ENCODE measurements at regions not wholly inside any gene's neighbourhood (a gene's known extent, or its start where the extent isn't known, plus 50 kb on each side); places are given as distances from the start of the nearest gene placed in this dataset.
"Not testable (repeated sequence)": the region's sequence is repeated elsewhere in the genome, so short reads cannot be mapped to it uniquely, and the experiment has no call there.

DNA sequence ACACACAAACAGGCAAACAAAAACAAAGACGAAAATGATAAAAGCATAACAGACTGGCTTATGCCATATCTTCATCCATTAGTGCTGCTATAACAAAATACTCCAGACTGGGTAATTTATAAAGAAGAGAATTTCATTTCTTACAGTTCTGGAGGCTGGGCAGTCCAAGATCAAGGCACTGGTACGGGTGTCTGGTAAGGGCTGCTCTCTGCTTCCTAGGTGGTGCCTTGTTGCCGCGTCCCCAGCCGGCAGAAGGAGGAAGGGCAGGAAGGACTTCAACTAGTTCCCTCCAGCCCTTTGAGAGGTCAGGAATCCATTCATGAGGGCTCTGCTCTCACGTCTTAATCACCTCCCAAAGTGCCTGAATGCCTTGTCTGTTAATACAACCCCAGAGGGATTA, 122.6 kb downstream of the BOD1 start:
- DNase-seq: no peak

DNA sequence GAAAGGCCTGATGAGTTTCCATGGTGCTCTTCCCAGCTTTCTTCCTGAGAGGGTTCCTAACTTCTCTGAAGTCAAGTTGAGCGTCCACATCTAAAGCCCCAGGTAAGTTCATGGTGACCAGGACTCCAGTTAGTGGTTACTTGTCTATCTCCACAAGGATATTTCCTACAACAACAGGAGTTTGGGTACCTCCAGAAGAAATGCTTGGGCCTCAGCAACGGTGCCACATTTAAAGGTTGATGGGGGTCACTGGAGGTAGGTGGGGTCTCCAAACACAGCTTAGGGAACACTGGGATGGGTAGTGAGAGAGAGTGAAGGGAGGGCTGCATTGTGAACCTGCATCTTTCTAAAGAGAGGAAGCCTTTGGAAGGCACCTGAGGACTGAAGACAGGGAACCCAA, 123.4 kb downstream of the BOD1 start:
- no peak for DNase-seq

DNA sequence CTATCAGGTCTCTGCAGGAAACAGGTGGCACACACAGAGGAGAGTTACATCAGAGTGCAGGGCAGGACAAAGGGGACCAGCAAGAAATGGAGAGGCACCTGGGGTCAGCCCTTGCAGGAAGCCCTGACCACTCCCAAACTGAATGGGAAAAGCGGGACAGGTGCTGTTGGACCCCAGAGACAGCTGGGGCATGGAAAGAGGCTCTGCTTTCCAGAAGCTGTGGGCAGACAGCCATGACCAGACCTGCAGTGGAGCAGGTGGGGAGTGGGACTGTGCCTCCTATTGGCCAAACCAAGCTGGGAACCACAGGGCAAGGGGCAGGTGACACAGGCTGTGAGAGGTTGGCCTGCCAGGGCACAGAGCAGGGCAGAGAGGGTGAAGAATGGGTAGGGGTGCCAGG, 125.8 kb downstream of the BOD1 start:
- DNase-seq: no peak

DNA sequence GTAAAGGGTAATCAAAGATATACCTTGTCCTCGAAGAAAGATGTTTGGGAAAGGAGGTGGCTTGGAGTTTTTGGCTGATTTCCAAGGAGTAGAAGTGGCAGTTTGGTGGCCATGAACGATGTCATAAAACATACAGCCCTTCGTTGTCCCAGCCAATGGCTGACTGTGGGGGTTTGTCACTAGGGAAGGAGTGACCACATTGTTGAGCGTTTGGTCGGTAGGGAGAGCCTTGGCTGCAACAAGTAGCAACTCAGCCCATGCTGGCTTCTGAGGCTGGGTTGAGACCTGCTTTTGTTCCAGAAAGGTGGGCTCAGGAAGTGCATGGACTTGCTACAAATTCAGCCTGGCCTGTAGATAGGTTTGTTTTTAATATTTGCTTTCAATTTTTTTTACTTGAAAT, 128.3 kb downstream of the BOD1 start:
- DNase-seq: no peak

DNA sequence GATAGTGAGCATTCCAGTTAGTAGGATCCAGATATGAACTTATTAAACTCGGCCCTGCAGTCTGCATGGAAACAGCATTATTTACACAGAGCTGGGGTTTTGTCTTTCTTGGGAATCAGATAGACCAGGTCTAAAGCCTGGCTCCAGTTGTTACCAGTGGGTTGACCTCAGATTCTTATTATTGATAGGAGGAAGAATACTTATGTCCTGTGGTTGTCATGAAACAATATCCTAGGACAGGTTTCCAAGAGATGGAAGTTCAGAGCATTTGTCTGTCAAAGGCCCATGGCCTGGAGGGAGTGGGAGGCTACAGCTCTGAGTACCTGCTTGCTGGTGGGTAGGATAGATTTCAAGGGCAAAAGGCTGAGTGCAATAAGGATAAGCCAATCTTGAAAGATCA, 129.2 kb downstream of the BOD1 start:
- no peak for DNase-seq

DNA sequence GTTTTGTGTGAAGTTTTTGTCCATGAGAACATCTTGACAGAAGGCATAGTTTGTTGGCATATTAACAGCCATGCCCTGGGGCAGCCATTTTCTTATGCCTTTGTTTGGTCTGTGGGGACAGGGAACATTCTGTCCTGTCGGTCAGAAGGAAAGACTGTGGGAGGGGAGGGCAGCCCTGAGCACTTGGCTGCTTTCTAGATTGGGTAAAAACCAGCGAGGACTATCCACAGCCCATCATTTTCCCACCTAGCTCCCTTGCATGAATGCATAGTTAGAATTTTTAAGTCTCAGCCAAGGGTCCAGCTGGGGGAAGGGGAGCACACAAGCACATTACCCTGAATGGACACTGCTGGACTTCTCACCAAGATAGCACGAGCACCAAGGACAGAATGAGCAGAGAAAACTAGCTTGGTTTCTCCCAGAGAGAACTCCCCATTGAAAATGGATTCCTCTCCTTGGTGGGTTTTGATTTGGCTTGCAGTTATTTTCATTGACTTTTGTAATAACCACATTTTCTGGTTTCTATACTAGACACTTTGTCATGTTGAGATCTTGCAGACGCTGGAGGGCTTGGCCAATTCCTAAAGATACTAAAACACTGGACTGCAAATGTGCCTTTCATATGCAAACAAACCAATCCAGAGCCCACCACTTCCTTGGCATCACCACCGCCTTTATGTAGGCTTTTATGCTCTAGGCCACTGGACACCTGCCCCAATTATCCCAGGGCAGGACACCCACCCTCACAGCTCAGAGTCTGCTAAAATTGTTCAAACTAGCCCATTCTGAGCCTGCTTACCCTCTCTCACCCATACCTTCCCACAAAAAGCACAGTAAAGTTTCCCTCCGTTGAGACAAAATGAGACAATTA, 129.9 kb downstream of the BOD1 start:
- DNase-seq: no peak

DNA sequence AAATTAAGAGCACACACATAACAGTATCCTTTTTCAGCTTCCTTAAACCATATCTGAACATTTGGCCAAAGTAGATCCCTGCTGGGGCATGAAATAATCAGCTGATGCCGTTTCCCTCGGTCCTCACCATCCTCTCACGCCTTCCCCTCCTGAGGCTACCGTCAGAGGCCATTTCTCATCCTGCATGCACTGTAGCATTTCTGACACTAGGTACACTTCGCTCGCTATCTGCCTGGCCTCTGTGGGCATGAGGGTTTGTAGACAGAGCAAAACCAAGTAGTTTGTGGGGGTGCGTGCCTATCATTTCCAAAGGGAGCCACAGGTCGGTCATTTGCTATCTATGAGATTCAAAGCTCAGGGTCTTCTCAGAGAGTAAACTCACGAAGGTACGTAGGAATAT, 131.9 kb downstream of the BOD1 start:
- no peak for DNase-seq

DNA sequence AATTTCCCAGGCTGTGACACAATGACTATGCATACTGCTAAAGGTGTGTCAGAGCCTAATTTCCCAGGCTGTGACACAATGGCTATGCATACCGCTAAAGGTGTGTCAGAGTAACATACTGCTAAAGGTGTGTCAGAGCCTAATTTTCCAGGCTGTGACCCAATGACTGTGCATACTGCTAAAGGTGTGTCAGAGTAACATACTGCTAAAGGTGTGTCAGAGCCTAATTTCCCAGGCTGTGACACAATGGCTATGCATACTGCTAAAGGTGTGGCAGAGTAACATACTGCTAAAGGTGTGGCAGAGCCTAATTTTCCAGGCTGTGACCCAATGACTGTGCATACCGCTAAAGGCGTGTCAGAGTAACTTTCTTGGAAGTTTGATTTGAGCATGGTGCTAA, 132.9 kb downstream of the BOD1 start:
- DNase-seq: not testable (repeated sequence)

DNA sequence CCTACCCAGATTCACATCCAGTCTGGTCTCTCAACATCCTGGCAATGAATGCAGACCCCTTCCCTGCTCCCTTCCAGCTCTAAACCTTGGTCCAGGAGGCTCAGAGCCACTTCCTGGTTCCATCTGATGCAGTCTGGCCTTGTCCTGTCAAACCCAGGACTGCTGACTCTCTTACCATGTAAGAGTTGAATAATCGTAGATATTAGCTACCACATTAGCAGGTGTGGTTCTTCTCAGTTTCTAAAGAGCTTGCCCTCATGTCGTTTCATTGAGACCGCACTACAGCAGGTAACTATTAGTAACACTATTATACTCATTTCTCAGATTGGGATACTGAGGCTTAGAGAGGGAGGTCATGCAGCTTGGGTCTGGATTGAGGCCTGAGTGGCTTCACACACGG, 133.3 kb downstream of the BOD1 start:
- DNase-seq: no peak

DNA sequence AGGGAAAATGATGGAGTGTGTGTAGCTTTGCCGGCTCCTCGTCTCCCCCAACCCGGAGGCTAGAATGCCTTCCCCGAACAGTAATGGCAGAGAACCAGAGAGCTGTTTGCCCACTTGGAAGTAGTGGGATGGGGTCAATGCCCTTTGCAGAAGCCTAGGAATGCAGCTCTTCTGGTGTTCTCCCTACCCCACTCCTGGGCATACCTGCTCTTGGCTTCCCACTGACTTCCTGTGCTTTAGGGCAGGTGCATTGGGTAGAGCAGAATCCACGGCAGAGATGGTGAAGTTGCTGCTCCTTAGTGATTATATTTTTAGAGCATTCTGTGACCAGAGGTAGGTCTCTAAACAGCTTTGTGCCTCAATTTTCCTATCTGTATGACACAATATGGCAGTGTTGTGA, 134.6 kb downstream of the BOD1 start:
- DNase-seq: no peak

DNA sequence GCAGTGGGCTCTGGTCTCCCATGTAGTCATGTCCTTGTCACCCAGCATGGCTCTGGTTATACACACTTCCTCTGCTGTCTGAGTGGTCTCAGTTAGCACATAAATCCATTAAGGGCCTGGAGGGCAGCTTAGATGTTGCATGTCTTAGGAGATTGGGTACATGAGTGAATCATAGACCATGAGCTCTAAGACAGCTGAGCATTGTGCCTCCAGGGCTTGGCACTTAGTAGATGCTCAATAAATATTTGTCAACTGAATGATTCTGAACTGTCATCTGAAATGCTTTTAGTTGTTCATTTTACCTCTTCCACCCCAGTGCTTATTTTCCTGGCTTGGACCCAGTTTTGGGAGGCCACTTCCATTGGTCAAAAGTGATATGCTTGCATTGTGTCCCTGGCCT, 135.6 kb downstream of the BOD1 start:
- DNase-seq: no peak

DNA sequence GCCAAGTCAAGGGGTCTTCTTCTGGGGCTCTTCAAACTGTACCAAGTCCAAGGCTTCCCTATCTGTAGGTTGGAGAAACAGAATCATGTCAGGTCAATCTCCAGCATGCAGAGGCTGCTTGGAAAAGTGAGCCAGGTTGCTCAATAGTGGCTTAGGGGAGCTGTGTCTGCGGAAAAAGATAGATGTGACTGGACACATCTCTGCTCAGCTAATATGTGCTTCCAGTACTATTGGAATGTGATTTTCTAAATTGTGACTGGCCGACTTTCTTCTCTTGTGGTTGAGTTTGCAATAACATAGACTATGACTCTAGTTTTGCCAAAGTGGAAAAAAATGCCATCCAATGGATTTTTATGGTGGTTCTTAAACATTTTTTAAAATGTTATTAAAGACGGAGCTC, 136.7 kb downstream of the BOD1 start:
- no peak for DNase-seq

DNA sequence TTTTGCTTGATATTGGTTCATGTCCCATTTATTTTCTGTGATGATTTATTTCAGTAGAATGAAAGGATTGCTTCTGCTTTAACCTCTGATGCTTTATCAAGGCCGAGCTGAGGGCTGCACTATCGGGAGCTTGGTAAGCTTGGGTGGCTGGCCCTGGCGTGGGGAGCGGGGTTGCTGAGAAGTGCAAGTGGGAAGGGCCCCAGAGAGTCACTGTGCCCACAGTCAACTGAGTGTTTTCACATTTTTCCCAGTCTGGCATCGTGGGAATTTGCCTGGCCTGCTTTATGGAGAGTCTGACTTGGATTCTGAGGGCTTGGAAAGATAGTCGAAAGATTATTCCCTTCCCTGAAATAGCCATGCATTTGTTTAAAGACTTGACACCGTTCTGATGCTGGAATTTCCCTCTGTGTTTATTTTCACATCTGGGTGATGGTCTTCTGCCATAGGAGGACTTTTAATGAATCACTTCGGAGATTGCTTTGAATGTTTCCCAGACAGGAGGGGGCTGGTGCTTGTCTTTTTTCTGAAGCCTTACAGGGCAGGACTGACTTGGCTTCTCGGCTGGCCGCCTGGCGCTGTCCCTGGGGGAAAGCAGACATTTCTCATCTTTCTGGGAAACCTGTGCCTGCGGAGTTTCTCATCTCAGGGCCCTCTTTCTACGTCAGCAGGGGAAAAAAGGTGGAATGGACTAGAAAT, 139.0 kb downstream of the BOD1 start:
- no peak for DNase-seq

DNA sequence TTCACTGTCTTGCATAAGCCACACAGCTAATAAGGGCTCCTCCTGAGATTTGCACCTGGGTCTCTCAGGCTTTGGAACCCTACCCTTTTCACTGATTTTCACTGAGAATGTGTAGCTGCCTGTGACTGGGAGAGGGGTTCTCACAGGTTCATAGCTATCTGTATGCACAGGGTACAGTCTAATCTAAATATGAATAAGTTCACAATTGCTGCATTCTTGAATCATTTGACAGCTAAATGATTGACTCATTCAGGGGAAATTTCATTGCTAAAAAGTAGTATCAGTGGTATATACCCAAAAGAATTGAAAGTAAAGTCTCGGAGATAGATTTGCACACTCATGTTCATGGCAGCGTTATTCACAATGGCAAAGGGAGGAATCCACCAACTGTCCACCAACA, 140.7 kb downstream of the BOD1 start:
- no peak for DNase-seq

DNA sequence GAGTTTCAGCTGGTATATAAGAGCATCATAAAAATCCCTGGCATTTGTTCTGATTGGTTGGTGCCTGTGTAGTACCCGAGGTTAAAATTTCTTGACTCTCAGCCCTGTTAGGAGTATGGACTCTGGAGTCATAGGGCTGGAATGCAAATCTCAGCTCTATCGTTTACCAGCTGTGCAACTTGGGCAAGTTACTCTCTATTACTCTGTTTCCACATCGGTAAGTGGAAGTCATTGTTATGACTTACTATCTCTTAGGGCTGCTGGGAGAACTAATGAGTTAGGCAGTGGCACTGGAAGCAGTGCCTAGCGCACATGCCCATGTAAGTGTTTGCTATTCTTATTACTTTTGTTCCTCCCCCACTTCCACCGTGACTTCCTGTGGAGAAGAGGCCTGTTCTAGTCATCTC, 141.6 kb downstream of the BOD1 start:
- DNase-seq: no peak

DNA sequence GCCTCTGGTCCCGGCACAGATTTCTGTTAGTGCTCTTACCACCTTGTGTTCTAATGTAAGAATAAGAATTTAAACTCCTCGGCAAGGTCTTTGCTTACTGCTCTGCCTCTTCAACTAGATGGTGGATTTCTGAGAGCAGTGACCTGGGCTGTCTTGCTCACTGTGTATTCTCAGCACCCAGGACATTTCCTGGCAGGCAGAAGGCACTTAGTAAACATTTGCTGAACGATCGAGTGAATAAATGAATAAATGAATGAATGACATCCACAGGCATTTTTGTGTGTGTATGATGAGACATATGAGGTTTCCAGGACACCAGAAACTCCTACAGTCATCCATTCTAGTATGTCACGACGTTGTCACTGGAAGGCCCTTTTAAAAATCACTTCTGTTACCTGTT, 143.2 kb downstream of the BOD1 start:
- DNase-seq: no peak

DNA sequence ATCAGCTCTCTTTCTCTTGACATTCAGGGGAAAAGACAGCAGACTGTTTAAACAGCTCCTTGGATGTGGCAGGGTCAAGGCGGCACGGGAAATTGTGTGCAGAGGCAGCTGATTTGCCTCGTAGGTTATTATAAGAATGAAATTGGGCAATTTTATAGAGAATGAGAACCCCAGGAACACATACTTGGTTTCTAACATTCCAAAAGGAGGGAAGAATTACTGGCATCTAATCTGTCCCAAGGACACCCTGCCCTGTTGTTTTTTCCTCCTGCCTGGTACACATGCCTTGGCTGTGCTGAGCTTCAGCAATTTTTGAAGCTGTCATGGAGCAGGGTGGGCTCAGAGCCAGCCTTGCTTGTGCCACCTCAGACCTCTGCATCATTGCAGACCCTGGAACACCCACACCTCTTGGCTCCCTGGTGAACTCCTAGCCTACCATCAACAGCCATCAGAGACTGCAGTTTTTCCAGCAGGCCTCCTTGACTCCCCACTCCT, 143.6 kb downstream of the BOD1 start:
- DNase-seq: no peak

DNA sequence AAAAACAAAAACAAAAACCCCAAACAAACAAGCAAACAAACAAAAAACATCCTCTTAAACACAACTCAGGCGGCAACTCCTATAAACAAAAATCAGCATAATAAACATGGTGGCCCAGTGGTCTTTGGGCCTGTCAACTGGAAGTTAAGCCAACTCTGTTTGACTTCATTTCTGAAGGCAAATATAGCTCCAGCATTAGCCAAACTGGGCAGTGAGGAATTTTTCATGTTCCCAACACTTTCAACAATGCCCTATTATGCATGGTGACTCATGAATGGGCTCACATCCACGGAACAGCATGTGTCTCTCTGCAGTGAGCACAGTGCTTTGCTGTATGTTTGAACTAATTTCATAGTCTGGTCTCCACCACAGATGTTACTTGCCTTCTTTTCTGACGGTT, 143.9 kb upstream of the STC2 start:
- DNase-seq: peak; percentile 19

DNA sequence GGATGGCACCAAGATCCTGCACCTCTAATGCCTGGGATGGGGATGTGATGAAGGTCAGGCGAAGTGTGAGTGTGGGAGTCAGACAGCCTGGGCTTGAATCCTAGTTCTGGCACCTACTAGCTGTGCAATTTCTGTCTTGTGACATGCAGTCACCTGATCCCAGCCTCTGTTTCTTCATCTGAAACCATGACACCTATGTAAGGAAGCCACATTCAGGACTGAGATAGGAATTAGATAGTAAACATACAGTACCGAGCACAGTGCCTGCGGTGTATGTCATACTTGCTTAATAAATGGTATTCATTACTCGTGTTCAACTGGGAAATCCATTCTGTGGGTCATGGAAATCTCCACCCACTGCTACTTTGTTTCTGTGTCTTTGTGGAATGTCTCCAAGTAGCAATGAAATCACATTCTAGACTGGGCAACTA, 140.6 kb upstream of the STC2 start:
- DNase-seq: no peak

DNA sequence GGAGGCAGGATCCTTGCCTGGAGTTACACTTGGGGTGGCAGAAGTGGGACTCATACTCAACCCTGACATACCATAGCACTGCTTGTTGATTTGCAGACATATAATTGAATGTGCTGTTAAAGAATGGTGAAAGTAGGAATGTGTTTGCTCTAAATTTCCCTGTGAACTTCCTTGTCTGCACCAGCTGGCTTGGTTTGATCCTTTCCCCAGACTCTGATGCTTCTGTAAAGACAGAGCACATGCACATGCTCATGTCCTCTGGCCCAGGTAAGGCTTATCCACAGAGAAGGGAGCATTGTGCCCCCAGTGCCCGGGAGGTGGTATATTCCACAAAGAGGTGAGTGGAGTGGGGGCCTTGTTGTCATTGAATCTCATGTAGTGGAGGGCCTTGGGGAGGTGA, 138.0 kb upstream of the STC2 start:
- DNase-seq: no peak

DNA sequence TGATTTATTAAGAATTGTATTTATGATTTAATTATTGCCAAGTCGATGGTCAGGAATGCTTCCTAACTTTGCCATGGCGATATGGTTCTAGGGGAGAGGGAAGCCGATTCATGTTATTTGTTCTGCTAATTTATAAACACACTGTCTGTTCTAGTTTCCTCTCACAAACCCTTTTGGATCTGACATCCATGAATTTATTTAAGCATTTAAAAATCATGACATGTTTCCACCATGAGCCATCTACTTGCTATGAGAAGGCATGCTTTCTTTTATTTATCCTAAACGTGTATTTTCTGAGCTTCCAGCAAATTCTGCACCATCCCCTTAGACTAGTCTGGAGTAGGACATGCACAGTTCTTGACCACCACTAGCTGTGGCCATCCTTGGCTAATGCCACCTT, 136.6 kb upstream of the STC2 start:
- no peak for DNase-seq

DNA sequence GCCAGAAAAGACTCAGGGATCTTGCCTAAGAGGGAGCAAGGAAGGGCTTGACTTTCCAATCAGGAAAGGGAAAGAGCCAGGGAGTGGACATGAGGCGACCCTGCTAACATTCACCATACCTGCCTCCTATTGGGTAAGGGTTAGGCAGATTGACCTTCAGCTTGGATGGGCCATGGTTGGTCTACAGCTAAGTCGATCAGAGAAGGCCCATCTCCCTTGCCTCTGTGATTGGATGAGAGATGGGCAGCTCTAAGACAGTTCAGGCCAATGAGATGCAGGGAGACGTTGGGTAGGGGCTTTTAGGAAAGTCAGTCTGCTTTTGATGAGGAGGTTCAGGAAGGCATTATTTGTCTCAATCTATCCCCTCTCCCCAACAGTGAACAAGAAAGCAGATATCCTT, 135.0 kb upstream of the STC2 start:
- no peak for DNase-seq

DNA sequence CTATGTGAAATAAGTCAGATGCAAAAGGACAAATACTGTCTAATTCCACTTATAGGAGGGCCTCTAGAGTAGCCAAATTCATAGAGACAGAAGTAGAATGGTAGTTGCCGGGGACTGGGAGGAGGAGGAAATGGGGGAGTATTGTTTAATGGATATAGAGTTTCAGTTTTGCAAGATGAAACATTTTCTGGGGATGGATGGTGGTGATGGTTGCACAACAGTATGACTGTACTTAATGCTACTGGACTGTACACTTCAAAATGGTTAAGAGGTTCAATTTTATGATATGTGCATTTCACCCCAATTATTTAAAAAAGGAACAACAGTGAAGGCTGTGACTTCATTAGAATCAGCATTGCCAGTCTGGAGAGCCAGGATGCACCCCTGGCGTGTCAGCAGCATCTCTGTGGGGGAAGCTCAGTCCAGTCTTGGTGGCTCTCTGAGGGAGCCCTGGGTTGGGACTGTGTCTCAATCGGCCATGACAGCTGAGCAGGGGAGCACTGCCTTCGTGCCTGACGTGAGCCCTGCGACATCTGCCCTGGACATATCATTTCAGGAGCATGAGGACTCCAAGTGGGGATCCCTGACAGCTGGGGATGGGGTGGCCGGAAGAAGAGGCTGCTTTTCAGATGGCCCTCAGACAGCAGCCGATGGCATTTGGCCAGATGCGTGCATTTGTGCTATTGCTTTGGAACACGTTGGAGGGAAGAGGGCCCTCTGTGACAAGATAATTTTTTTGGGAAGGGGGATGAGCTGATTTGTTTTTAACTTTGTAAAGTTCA, 130.8 kb upstream of the STC2 start:
- DNase-seq: no peak

DNA sequence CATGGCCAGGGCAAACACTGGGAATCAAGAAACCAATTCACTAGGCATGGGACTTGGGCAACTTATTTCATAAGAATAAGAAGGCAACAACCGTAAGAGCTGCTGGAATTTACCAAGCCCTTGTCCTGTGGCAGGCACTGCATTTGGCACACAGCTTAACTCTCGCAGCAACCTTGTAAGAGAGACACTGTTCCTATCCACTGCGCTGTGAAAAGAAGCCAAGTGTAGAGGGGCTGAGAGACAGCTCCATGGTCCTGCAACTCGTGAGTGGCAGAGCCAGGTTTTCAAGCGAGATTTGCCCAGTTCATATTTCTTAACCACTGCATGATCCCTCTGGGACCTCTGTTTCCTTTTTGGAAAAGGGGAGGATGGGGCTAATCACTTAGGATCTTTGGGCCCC, 129.3 kb upstream of the STC2 start:
- DNase-seq: no peak
